ENCODE measurements at regions not wholly inside any gene's neighbourhood (a gene's known extent, or its start where the extent isn't known, plus 50 kb on each side); places are given as distances from the start of the nearest gene placed in this dataset.

- Histone ChIP-seq H3K79me2 (ENCODE audit: control insufficient read depth, insufficient read depth, low read length) (no peaks in the 10 kb centered on the region), H3K9ac (replicated peaks; ENCODE audit: extremely low read depth, insufficient read depth, low read length) (no peak overlapping the region), H3K9me1 (replicated peaks; ENCODE audit: control insufficient read depth, extremely low read depth, insufficient read depth, low read length) (no peaks in the 10 kb centered on the region), H3K9me3 (replicated peaks; ENCODE audit: control insufficient read depth, insufficient read depth, low read length) (peaks cover 3% of the 10 kb centered on the region), H3K27ac (ENCODE audit: insufficient read depth, low read depth, low read length) (no peak overlapping the region), H3K4me3 (replicated peaks in 1 of 3; ENCODE audit: insufficient read depth in 1 of 3, low read depth in 1 of 3, low read length in 3 of 3) (no peak overlapping the region), H3K4me1 (ENCODE audit: control insufficient read depth, extremely low read depth, insufficient read depth, low read length) (no peaks in the 10 kb centered on the region), H3K4me2 (ENCODE audit: insufficient read depth, low read length) (no peak overlapping the region), H4K20me1 (replicated peaks; ENCODE audit: control insufficient read depth, extremely low read depth, insufficient read depth, low read length) (no peaks in the 10 kb centered on the region), H3K36me3 (ENCODE audit: control insufficient read depth in 2 of 2, extremely low read depth in 1 of 2, insufficient read depth in 2 of 2, low read length in 2 of 2) (no peaks in the 10 kb centered on the region), H2AFZ (ENCODE audit: low read depth, low read length) (no peak overlapping the region), H3K27me3 (ENCODE audit: control insufficient read depth in 2 of 2, insufficient read depth in 2 of 2, low read length in 2 of 2) (no peaks in the 10 kb centered on the region)
- no peak for DNase-seq (ENCODE audit: low read depth, low spot score)
- intact Hi-C loops (cut with micrococcal nuclease) = no loop called here
- TF ChIP-seq EZH2 (IDR thresholded peaks at IDR 0.05; ENCODE audit: borderline replicate concordance, low read depth, low read length, severe bottlenecking) (no peak), JUN (IDR thresholded peaks at IDR 0.05; ENCODE audit: borderline replicate concordance, insufficient read depth, insufficient read length, low read depth) (no peak), FOS (IDR thresholded peaks at IDR 0.05; ENCODE audit: borderline replicate concordance, insufficient read depth, low read length) (no peak), POLR2A (IDR thresholded peaks at IDR 0.05; ENCODE audit: low read depth, low read length) (no peak), POLR2AphosphoS5 (IDR thresholded peaks at IDR 0.05; ENCODE audit: insufficient read depth, low read depth, low read length) (no peak), MYC (IDR thresholded peaks at IDR 0.05; ENCODE audit: low read depth, low read length) (no peak), GATA2 (IDR thresholded peaks at IDR 0.05; ENCODE audit: insufficient read depth, insufficient read length, low read depth, low read length) (no peak)
- TF ChIP-seq, protein P1, sequence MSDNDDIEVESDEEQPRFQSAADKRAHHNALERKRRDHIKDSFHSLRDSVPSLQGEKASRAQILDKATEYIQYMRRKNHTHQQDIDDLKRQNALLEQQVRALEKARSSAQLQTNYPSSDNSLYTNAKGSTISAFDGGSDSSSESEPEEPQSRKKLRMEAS (IDR thresholded peaks at IDR 0.05; ENCODE audit: insufficient read depth, insufficient read length) = no peak
- TF ChIP-seq, protein P2, sequence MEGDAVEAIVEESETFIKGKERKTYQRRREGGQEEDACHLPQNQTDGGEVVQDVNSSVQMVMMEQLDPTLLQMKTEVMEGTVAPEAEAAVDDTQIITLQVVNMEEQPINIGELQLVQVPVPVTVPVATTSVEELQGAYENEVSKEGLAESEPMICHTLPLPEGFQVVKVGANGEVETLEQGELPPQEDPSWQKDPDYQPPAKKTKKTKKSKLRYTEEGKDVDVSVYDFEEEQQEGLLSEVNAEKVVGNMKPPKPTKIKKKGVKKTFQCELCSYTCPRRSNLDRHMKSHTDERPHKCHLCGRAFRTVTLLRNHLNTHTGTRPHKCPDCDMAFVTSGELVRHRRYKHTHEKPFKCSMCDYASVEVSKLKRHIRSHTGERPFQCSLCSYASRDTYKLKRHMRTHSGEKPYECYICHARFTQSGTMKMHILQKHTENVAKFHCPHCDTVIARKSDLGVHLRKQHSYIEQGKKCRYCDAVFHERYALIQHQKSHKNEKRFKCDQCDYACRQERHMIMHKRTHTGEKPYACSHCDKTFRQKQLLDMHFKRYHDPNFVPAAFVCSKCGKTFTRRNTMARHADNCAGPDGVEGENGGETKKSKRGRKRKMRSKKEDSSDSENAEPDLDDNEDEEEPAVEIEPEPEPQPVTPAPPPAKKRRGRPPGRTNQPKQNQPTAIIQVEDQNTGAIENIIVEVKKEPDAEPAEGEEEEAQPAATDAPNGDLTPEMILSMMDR (IDR thresholded peaks at IDR 0.05; ENCODE audit: extremely low read depth in 1 of 2, insufficient read depth in 1 of 2, low read depth in 1 of 2, low read length in 2 of 2) = no peak
- no TSS peak for BruUV-seq (replicated peaks)
- dilution Hi-C loops (cut with MboI; ENCODE audit: extremely low pct_ligation_motif_present, low sequenced_read_pairs) = no loop called here
- ChIA-PET POLR2A (no interaction called here), CTCF (no interaction called here)
- FAIRE-seq = no peak
Observed at GRCh38 chr5:4361753-4362152, 766.1 kb downstream of the IRX1 start.
